ENCODE measurements at regions not wholly inside any gene's neighbourhood (a gene's known extent, or its start where the extent isn't known, plus 50 kb on each side); places are given as distances from the start of the nearest gene placed in this dataset.

DNA sequence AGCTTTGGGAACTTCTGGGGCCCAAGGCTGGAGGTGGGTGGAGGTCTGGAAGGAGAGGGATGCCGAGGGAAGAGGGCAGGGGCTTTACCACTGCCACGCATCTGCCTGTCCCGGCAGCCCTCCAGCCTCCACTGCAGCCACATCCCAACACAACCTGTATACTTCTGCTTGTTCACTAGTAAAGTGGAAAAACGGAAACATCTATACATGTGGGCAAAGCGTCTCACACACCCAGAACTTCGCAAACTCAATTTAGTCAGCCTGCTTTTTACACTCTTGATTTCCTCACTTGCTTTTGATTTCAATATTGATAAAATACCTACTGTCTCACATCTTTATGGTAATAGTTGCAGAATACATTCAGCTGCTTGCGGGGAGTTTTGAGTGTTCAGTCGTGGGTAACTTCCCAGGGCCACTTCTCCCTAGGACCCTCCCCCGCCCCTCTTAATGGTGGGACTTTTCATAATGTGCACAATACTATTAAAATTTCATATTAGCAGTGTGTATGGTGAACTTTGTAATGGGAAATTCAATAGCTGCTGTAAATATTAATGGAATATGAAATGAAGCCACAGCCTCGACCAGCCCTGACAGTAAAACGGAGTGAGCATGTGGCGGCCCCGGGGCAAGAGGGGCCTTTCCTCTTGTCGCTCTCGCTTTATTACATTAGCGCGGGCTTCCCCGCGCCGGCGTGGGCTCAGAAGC, 85.2 kb downstream of the NR2F2 start:
- DNase-seq (ENCODE audit: low read depth): no peak

DNA sequence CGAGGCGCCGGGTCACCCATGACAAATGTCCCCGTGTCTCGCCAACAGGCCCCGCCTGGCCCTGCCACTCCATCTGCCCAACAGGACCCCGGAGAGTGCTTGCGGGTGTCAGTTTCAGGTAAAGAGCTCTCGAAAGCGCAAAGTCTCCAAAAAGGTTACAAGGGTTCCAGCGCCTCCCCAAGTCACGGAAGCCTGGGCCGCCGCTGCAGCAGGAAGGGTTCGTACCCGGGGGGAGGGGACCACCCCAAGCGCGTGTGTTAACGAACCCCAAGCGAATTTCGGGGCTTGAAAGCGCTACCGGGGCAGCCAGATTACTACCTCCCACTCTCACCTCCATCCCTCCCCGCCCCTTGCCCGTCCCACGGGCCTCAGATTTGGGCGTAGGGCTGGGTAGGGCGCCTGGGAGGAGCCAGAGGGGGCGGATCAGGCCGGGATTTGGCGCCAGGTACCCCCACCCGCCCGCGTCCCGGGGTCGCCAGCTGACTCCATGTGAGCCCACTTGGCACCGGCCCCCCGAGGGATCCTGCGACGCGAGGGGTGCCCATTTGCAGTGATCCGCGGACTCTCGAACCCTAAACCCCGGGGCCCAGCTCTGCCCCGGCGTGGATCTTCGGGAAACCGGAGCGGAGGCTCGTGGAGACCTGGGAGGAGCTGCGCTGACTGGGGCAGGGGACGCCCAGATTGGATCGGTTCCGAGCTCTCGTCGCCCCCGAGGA, 85.9 kb downstream of the NR2F2 start:
- no peak for DNase-seq (ENCODE audit: low read depth)

GRCh38 chr15:96416934-96417759, 86.6 kb downstream of the NR2F2 start:
- peak; percentile 8 for DNase-seq (ENCODE audit: low read depth)

DNA sequence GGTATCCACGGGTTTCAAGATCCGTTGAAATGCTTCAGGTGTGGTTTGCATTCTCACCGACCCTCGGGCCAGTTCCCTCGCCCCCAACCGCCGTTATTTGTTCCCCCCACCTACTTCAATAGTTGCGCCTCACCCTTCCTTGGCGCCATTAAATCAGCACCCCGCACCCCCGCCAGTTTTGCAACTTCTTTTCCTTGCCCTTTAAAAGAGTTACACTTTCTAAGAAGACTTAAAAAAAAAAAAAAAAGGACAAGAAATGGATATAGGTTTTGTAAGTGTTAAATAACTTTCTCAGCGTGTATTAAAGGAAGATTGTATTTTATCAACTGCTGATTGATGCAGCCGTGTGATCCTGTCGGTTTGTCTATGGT, 87.2 kb downstream of the NR2F2 start:
- no peak for DNase-seq (ENCODE audit: low read depth)

- no peak for DNase-seq (ENCODE audit: low read depth)
Measured at GRCh38 chr15:96418146-96418545, 87.6 kb downstream of the NR2F2 start.

DNA sequence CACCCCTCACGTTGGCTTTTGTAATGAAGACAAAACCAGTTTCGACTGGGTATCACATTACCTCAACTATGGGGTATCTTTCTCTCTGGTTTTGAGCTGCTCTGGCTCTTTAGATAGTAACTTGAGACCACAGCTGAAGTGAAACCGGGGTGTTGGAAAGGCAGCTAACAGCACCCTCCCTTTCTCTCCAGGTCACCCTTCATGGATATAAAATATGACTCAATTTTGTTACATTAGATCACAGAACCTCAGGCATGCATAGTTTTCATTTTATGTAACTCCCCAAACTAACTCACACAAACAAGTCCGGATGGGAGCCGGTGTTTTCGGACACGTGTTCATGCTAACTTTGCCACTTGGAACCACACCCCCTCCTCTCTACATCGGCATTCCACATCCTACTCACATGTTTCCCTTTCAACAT, 90.7 kb downstream of the NR2F2 start:
- DNase-seq (ENCODE audit: low read depth): no peak

DNA sequence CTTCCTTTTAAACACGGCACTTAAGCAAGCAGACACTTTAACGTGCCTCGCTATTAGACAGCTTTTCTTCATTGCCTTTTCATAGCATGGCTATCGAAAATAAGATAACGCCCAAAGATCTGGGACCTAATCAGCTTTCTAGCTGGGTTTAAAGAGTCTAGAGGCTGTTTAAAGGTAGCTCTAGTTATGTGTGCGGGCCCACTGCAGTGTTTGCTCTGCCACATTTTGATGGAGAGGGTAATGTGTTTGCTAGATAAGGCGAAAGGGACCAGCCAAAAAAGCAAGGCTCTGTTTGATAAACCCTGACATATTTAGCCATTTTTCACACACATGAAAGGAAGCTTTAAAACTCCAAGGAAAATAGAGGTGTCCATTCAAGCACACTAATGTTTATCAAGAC, 91.6 kb downstream of the NR2F2 start:
- no peak for DNase-seq (ENCODE audit: low read depth)

DNA sequence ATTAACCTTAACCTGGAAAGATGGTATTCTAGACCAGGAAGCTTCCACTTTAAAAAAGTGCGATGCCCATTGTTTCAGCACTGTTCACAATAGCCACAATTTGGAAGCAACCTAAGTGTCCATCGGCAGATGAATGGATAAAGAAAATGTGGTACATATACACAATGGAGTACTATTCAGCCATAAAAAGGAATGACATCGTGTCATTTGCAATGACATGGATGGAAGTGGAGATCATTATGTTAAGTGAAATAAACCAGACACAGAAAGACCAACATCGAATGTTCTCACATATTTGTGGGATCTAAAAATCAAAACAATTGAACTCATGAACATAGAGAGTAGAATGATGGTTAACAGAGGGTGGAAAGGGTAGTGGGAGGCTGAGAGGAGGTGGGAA, 94.2 kb downstream of the NR2F2 start:
- no peak for DNase-seq (ENCODE audit: low read depth)

DNA sequence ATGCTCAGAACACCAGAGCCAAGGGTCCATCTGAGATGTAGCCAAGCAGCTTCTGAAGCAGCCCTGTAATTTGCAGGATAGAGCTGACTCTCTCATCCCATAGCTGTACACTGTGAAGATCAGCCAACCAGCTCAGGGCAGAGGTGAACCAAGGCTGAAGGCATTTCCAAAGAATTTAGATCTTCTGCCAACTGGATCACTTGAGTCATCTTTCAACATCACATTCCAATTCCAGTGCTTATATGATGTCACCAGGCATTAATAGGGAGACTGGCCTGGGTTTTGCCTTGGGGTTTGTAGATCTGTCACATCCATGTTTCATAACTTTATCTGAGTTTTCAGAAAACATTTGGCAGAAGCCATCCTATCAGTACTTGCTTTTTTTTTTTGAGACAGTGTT, 98.2 kb downstream of the NR2F2 start:
- DNase-seq (ENCODE audit: low read depth): peak; percentile 85

DNA sequence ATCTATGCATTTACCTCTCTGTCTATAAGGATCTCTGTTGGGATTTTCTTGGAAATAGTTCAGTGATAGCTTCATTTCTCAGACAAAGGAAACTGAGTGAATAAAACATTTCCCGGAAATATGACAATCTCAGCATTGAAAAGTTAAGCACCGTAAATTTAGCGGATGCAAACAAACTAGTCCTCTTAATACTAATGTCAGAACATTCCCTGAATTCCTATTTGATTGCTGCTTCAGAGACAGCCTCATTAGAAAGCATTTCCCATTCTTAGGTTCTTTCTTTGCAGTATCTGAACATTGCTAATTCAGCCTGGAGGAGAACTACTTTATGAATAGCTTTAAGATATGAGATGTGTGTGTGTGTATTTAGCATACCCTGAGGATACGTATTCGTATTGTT, 101.3 kb downstream of the NR2F2 start:
- no peak for DNase-seq (ENCODE audit: low read depth)

DNA sequence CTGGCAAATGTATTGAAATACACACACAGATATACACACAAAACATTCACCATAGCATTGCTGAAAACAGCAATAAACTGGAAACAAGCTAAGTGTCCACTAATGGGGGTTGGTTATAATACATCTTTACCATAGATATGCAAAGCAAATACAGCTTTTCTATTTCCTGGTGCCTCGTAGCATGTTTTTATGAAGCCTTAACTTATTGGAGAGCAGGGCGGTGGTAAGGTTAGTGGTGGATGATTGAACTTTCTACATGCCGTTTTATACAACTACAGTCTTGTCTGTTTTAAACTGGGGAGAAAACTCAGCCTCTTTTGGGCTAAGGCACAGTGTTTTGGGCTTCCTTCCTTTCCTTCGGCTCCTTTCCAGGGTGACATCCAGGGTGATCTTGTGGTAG, 104.5 kb downstream of the NR2F2 start:
- DNase-seq (ENCODE audit: low read depth): no peak

DNA sequence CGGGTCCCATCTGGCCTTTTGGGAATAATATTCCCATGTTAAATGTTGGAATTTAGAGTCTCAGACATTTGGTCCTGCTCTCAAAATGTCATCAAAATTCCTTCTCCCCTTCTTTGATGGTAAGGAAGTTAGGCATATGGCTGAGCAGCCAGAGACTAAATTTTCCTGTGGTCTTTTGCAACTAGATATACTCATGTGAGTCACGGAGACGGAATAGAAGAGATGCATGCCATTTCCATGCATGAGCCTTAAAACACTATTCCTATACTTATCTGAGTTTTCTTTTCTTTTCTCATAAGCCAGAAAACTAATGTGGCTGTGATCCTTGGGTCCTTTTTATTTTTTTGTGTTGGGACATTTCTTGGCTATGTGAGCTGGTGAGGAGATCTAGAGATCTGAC, 105.3 kb downstream of the NR2F2 start:
- DNase-seq (ENCODE audit: low read depth): peak; percentile 10

- DNase-seq (ENCODE audit: low read depth): no peak
Measured at GRCh38 chr15:96440978-96441377, 110.5 kb downstream of the NR2F2 start.

DNA sequence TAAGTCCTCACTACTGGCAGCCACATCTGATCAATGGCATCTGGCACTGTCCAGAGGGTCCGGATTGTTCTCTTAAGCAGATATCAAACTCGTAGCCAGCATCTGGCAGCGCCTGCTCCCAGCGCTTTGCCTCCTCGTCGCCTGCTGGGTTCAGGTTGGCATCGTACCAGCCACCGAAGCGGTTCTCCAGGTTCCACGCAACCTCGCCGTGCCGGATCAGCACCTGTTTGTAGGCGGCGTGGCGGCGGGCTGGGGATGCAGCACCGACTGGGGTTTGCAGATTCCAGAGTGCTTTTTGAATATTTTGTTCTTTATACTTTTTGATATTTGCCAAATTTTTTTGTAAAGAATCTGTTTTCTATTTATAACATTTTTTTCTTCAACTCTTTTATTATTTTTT, 111.6 kb downstream of the NR2F2 start:
- DNase-seq (ENCODE audit: low read depth): no peak

DNA sequence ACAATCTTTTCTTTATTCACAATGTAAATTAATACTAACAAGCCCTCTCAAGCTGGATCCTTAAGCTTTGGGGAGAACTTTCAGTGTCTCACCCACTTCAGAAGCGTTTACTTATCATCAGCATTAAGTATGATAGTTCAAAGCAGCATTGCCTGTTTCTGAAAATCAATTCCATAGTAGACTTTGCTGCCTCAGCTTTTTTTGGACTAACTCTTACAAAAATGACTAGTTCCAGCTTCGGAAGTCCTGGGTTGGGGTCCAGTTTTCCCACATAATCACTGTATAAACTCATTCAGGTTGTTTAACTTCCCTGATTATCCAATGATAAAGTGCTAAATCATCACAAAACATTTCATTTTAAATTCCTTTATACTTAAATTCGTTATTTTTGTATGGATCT, 114.4 kb downstream of the NR2F2 start:
- DNase-seq (ENCODE audit: low read depth): no peak

DNA sequence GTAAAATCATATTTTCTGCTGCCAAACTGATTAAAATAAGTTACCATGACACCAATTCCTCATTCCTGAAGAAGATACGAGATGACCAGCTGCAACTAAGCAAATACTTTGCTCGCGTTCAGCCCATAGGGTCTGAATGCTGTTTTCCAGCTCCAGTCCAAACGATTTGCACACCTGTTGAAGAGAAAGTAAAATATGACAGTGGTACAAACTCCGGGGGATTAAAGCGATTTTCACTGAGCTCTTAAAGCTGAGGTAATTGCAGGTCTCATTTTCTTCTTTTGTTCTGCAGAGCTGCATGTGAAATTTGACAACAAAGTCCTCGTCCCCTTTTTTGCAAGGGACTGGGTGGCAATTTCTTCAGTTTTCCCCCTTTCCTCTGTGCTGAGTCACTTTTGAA, 118.4 kb downstream of the NR2F2 start:
- no peak for DNase-seq (ENCODE audit: low read depth)

DNA sequence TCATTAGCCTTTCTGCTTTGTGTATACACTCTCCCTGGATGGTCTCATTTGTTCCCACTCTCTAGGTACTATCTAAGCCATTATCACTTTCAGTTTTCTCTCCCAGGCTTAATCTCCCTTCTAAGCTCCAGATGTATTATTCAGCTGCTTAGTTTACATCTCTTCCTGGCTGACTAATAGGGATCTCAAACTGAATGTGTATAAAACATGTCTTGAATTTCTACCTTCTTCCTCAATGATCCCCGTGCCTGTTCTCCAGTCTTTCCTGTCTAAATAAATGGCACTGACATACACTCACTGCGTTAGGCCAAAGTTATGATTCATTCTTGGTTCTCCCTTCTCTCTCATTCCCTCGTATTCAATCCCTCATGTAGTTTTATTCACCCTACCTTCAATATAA, 127.3 kb downstream of the NR2F2 start:
- DNase-seq (ENCODE audit: low read depth): no peak

- no peak for DNase-seq (ENCODE audit: low read depth)
Measured at GRCh38 chr15:96460106-96460505, 129.6 kb downstream of the NR2F2 start.

- DNase-seq (ENCODE audit: low read depth): peak; percentile 50
Measured at GRCh38 chr15:96462768-96463750, 132.6 kb downstream of the NR2F2 start.

- DNase-seq (ENCODE audit: low read depth): no peak
Measured at GRCh38 chr15:96466389-96466947, 136.0 kb downstream of the NR2F2 start.

DNA sequence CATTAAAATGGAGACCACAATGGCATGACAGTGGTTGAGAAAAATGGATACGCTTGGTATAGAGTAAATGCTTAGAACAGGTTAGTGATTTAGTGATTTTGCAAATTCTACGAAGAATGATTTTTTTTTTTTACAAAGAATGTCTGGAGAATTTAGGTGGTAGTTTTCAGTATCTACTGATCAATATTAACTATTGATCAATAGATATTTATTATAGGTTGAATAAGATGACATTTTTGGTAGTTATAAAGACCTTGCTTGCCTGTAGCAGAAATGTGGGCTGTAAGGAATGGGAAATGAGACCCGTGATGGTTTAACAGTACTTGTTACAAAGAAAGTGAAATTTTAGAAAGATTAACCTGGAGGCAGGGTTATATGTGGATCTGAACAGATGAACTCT, 137.5 kb downstream of the NR2F2 start:
- DNase-seq (ENCODE audit: low read depth): no peak

All from RPMI7951 (cell line).